GM12872 (cell line): ENCODE measurements at regions not wholly inside any gene's neighbourhood (a gene's known extent, or its start where the extent isn't known, plus 50 kb on each side); places are given as distances from the start of the nearest gene placed in this dataset.

Source experiments
- CTCF ChIP-seq: IDR thresholded peaks from 3 replicates; pipeline ENCODE4 v1.5.1; 2011; ENCODE audit warnings: low read depth, mild to moderate bottlenecking, low read length, moderate library complexity; ENCODE audit not compliant: insufficient read depth

- TF ChIP-seq CTCF: no peak
Observed at GRCh38 chr15:53841651-53842050, 82.2 kb upstream of the WDR72 start.

GRCh38 chr15:53840681-53841080, 81.2 kb upstream of the WDR72 start:
- no peak for TF ChIP-seq CTCF

GRCh38 chr15:53837263-53837662, 77.8 kb upstream of the WDR72 start:
- no peak for TF ChIP-seq CTCF

- no peak for TF ChIP-seq CTCF
Observed at GRCh38 chr15:53836618-53837017, 77.2 kb upstream of the WDR72 start.

GRCh38 chr15:53835309-53835708, 75.8 kb upstream of the WDR72 start:
- no peak for TF ChIP-seq CTCF

GRCh38 chr15:53834214-53834613, 74.8 kb upstream of the WDR72 start:
- TF ChIP-seq CTCF: no peak

- TF ChIP-seq CTCF: no peak
Observed at GRCh38 chr15:53833134-53833624, 73.7 kb upstream of the WDR72 start.
